Activated CD8-positive, alpha-beta memory T cell treated with anti-CD3 and anti-CD28 coated beads, Interleukin-2, amount 50 U/mL, for 4 hours (primary cell): ENCODE measurements at regions not wholly inside any gene's neighbourhood (a gene's known extent, or its start where the extent isn't known, plus 50 kb on each side); places are given as distances from the start of the nearest gene placed in this dataset.

Source experiments
- DNase-seq: peaks from one replicate; pipeline ENCODE4 v3.0.0-alpha.2; 2020

DNA sequence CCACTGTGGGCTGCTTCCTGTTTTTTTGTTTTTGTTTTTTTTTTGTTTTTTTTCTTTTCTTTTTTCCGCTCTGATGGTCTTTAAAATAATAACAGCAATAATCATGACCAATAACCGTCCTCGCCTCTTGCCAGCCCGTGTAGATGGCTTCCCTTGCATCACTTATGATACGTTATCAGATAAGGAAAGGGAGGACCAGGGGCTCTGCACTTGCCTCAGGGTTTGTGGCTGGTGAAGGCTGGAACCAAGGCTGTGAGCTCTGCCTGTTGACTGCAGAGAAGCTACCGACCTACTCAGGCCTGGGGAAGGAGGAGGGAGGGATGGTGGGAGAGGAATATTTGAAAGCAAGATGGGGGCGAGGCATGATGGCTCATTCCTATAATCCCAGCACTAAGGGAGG lies 114.0 kb upstream of the SDK2 start:
- no peak for DNase-seq

DNA sequence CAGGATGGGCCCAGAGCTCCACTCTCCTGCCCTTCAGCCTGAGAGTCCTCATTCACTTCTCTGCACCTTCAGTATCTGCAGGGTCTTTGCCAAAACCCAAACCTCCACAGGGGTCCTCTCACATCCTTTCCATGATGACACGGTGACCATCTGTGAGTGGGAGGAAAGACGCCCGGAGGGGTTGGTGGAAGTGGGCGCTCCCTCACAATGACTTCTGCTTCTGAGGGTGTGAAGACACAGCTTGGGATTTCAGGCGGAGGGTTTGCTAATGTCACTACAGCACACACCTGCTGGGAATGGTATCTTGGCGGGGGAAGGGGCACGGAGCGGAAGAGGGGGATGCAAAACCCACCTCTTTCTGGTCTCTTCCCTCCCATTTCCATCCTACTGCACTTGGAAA lies 115.1 kb upstream of the SDK2 start:
- no peak for DNase-seq

DNA sequence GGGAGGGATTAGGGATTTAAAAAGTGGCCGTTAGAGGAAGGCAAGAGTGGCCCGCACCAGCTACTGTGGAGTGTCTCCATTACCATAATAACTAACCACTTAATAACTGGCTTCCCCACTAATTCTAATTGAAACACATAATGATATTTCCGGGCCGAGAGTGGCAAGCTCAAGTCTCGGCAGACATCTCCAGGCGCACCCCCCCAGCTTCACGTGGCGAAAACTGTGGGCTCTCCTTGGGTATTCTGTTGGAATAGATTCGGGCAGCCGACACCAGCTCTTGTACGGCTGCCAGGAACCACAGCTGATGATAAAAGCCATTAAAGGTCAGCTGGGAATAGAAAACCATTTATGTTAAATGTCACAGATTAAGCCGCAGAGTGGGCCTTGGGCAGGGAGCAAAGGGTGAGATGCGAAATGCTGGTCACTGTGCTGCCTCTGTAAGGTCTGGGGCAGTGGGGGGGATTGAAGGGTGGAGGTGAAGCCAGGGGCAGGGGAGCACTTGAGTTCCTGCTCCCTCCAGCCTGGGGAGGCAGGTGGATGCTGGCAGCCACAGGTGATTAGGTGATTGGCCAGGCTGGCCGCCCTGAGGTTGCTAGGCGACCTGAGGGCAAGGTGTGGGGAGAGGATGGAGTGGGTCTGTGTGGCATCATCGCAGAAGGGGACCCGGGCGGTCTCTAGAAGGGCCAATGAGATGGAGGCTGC lies 115.6 kb upstream of the SDK2 start:
- no peak for DNase-seq

DNA sequence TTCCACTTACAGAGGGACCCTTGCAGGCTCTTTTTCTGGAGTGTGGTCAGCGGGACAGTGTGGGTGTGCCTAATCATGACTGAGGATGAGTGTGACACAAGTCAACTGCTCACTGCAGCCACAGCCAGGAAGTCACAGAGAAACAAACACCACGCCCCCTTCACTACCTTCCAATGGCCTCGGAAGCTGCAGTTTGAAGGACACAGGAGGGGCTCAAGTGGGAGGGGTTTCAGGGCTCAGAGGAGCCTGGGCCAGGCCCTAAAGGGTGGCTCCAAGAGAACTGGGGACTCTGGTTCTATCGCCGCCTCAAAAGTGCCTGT lies 116.2 kb upstream of the SDK2 start:
- DNase-seq = no peak

DNA sequence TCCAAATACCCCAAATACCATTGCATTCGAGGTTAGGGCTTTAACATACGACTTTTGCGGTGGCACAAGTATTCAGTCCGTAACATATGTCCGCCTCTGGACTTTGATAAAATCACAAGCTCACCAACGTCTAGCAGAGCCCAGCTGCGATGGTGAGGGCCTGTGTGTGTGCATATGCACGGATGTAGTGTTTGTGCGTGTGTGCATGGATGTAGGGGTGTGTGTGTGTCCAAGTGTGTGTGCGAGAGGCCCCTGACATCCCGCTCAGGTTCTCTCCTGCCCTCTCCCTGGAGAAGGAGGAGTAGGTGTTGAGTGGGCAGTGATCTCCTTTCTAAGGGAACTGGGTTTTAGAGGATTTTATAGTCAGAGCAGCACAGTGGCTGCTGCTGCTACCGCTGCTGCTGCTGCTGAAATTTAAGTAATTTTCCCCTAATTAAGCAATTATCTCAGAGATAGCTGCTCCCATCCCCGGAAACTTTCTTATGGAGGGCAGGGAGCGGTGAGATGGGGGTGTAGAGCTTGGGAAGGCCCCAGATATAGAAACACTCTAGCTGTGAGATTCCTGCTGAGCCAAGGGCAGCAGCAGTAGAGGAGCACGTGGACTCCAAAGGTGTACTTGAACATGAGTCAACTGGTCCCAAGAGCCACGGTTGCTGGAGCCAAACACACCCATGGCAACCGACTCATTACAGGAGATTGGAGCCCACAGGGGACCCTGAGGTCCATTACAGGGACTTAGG lies 121.7 kb upstream of the SDK2 start:
- no peak for DNase-seq

DNA sequence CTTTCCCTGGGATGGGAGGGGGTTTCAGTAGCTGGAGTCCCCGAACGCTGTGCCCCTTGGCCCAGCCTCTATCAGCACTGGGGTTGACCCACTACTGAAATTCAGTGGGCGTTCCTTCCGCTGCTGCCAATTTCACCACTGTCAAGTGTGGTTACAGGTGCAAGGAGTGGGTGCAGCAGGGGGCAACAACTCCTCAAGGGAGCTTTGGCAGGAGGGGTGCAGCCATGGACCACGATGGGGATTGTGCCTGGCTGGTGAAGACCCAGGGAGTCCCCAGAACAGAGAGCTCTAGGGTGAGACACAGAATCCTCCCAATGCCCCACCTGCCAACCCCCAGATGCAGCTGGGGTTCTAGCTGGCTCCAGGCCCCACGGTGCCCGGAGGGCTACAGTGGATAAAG lies 123.5 kb upstream of the SDK2 start:
- no peak for DNase-seq

- no peak for DNase-seq
Observed at GRCh38 chr17:73768691-73769090, 124.4 kb upstream of the SDK2 start.

DNA sequence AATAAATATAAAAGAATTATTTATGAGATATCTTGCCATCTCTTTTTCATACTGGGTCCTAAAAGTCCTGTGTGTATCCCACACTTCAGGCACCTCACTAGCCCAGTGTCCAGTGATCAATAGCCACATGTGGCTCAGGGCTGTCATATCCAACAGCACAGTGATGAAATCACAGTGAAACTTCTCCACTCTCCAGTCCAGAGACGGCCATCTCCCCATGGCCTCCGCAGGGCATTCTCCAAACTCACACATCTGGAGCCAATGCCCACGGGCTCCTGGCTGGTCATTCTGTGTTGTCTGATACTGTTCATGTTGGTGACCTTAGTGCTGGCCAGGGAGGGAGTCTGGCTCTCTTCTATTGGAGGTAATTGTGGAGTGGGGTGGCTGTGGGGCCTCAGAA lies 125.2 kb upstream of the SDK2 start:
- DNase-seq = no peak

DNA sequence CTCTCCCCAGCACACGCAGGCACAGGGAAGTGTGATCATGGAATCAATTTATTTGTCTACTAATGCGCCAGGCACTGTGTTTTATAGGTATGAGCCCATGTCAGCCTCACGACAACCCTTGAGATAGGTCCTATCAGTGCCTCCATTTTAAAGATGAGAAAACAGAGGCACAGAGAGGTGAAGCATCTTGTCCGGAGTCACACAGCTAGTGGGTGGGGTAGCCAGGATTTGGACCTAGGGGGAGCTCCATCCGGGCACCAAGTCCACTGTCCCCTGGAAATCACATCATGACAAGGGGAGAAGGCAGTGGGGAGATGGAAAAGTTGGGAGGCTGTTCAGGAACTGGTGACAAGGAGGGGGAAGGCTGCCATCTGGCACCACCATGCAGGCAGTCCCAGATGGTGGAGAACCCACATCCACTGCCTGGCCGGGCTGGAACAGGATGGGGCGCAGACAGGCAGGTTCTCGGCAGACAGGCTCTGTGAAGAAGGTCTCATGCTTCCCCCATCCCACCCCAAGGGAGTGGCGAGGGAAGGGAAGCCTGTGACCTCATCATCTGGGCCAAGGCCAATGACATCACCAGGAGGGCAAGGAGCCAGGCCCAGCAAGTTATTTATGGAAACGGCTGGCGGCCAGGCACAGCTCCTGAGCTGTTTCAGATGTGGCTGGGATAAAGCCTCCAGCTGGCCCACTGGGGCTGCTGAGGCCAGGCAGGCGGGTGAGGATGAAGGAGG lies 126.0 kb upstream of the SDK2 start:
- no peak for DNase-seq

DNA sequence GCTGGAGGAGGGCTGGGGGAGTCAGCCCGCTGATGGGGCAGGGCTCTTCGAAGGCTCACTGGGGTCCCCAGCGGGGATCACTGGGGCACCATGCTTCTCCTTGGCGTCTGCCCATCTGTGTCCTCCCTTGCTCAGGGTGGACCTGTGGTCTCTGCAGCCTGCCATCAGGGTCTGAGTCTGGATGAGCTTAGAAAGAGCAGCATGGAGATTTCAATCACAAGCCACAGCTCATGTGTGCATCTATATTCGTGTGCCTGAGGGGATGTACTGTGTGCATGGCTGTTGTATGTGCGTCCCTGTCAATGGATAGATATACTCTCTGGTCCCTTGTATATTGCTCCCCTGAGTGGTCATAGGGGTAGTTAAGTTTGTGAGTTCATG lies 126.6 kb upstream of the SDK2 start:
- DNase-seq = no peak

GRCh38 chr17:73772107-73772705 lies 128.0 kb upstream of the SDK2 start:
- DNase-seq = no peak

GRCh38 chr17:73773702-73774101 lies 129.5 kb upstream of the SDK2 start:
- DNase-seq = no peak

GRCh38 chr17:73774852-73775251 lies 130.6 kb upstream of the SDK2 start:
- no peak for DNase-seq

DNA sequence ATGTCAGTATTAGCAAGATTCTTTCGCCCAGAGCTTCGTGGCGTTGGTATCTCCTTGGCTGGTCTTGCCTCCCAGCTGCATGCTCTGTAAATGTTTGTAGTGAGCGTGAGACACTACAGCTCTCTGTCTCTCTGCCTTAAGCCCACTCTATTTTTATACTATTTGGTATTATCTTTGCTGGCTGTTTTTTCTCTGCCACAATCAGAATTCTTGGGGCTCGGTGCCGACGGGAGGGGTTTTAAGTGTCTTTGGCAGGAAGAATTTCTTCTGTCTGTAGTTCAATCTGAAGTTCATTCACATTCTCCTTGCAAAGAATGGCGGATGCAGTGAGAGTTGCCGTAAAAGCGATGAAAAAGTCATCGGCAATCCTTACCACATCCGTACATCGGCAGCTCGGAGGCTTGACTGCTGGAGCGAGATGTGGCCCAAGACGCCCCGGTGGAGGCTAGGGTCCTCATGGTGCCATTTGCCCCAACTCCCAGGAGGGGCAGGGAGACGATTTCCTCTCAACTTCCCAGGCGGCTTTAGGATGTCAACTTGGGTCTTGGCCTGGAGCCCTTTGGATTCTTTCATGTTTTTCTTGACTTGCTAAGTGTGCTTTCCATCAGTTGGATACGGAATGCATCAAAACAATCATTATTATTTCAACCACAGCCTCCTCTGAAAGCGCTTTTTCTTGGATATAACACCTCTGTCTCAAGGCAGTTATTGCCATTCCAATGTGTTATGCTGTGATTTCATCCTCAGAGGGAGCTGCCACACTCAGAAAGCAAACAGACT lies 132.3 kb upstream of the SDK2 start:
- DNase-seq = no peak

- no peak for DNase-seq
Observed at GRCh38 chr17:73777131-73777449, 132.8 kb upstream of the SDK2 start.

DNA sequence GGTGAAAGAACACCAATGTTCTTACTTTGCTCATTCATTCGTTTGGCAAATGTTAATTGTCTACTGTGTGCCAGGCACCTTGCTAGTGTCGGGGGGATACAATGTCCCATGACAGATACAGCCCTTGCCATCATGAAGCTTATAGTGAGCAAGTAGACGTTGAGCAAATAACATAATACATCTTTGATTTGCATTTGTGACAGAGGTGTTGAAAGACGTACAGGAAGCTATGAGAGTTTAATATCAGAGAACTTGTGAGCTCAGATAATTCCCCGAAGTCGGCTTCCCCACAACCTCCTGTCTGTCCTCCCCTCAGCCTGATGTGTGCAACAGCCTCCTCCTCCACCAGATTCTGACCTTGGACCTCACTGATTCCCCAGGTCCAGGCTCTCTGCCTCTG lies 138.0 kb upstream of the SDK2 start:
- no peak for DNase-seq

DNA sequence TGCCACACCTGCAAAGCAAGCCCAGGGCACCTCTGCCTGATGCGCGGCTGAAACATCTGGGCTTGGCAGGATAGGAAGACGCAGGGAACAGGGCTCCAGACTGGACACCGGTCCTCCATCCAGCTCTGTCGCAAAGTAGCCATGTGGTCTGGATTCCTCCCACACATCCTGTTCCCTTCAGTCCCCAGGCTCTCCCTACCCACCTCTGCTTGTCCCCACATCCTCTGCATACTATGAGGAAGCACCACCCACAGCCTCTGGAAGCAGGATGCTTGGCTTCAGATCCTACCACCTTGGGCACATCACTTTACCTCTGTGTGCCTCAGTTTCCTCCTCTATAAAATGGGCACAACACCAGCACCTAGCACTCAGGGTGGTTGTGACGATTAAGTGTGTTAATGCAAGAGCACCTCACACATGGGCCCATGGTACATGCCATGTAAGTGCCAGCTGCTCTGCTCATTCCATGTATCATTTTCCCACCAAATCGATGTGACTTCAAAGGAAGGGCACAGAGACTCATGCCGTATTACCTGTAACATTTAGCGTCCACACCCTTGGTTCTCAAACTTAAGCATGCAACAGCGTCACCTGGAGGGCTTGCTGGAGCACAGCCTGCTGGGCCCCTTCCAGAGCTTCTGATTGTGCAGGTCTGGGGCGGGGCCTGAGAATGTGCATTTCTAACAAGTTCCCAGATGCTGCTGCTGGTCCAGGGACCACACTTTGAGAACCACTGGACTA lies 138.6 kb upstream of the SDK2 start:
- no peak for DNase-seq

DNA sequence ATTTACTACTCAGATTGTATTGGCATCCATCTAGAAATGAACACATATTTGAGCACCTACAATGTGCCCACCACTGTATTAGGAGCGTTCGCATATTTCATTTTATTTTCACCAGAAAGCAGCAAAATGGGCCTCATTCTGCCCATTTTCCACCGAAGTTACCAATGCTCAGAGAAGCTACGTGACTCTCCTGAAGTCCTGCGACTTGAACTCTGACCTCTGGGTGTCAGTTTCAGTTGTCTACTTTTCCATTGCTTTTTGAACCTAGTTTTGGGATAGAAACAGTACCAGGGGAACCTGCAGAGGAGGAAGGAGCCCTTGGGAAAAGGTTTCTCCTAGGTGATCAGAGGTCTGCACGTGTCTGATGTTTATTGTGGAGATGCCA lies 139.1 kb upstream of the SDK2 start:
- DNase-seq = no peak

GRCh38 chr17:73783945-73784603 lies 139.8 kb upstream of the SDK2 start:
- no peak for DNase-seq

GRCh38 chr17:73785496-73785895 lies 141.3 kb upstream of the SDK2 start:
- DNase-seq = no peak

DNA sequence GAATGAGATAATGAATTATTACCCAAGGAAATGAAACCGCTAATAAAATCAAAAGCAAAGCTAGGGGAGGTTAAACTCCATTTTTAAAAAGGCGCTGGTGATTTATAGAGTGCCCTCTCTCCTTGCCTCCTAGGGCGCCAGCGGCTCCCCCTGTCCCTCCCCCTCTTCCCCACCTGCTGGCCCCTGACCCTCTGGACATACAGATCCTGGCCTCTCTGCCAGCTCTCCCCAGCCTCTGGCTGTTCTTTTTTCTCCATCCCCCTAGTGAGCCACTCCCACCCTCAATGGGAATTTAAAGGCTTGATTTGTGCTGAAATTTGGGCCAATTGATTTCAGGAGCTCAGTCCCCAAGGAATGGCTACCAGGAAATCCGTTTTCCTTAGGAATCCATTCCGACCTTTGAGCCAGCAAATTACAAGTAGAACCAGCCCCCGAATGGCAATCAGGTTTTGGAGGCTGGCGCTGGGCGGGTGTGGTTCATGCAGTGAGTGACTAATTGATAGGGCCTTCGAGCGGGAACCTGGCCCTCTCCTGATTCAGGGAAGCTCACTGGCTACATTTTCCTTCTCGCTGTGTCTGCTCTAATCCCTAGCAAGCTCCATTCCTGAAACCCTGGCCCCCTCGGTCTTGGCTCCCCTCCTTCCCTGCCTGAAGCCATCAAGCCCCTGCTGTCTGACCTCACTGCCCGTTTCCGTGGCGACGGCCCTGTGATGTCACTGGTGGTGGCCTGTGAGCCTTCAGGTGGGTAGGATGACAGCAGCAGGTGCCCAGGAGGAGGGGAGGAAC lies 141.9 kb upstream of the SDK2 start:
- DNase-seq = no peak
